Gastrocnemius medialis (tissue), 4 donors: ENCODE measurements at regions not wholly inside any gene's neighbourhood (a gene's known extent, or its start where the extent isn't known, plus 50 kb on each side); places are given as distances from the start of the nearest gene placed in this dataset.

Experiments used
- ATAC-seq, 2 donors: fragments of 150-250 bp; one replicate each; pipeline ENCODE4 v1.9.1; 2016
- DNase-seq, 2 donors: peaks; one replicate each; pipeline ENCODE4 v3.0.0-alpha.2; 2019
- H3K27ac ChIP-seq, 4 donors: fragments of 200-600 bp; sonication (generic); 1 replicate in 1 of 4; 2 replicates in 3 of 4; pipeline ENCODE4 v1.5.1; 2016 to 2018; ENCODE audit warnings: mild to moderate bottlenecking in 2 of 4, moderate library complexity in 1 of 4
- H3K27me3 ChIP-seq, 3 donors: fragments of 200-600 bp; sonication (generic) in 2 of 3; 1 replicate in 1 of 3; 2 replicates in 2 of 3; pipeline versions ENCODE4 v1.5.1 to v1.6.0; 2016 to 2019; ENCODE audit warnings: mild to moderate bottlenecking in 1 of 3, moderate library complexity in 1 of 3
- H3K36me3 ChIP-seq, 2 donors: fragments of 200-600 bp; sonication (generic) in 1 of 2; one replicate each; pipeline ENCODE4 v1.5.1; 2017 to 2018
- H3K4me1 ChIP-seq, 2 donors: fragments of 200-600 bp; sonication (generic) in 1 of 2; one replicate each; pipeline ENCODE4 v1.5.1; 2016 to 2017; ENCODE audit warnings: mild to moderate bottlenecking in 2 of 2
- H3K4me3 ChIP-seq, 4 donors: fragments of 200-600 bp; sonication (generic) in 3 of 4; 1 replicate in 1 of 4; 2 replicates in 3 of 4; pipeline ENCODE4 v1.5.1; 2016 to 2019; ENCODE audit warnings: mild to moderate bottlenecking in 2 of 4
- H3K9me3 ChIP-seq, 3 donors: fragments of 200-600 bp; sonication (generic) in 2 of 3; 1 replicate in 1 of 3; 2 replicates in 2 of 3; pipeline ENCODE4 v1.5.1; 2016 to 2019
- POLR2A ChIP-seq, 2 donors: fragments of 450-650 bp; IDR thresholded peaks; one replicate each; pipeline ENCODE4 v1.6.1; 2017; ENCODE audit warnings: antibody characterized with exemption in 2 of 2, mild to moderate bottlenecking in 2 of 2, moderate library complexity in 2 of 2
- in situ Hi-C, 4 donors: fragments of 200-750 bp; cut with MboI; loops; one replicate each; pipeline versions ENCODE4 v1.15.0 to v1.8.0; 2017; ENCODE audit warnings: low sequenced_read_pairs in 4 of 4
- intact Hi-C: fragments of 100-400 bp; cut with DNase I; formaldehyde crosslinking; loops from one replicate; pipeline ENCODE4 v1.15.1; 2023; ENCODE audit warnings: low total_unique reads
- TF ChIP-seq, protein P1 (sequence below), 5 experiments: fragments of 450-650 bp in 3 of 5; fragments of 200-600 bp in 2 of 5; sonication (generic) in 2 of 5; IDR thresholded peaks in 4 of 5; conservative IDR thresholded peaks in 1 of 5; 1 replicate in 4 of 5; 2 replicates in 1 of 5; pipeline ENCODE4 v1.5.1; 2016 to 2019; ENCODE audit warnings: antibody characterized with exemption in 5 of 5, mild to moderate bottlenecking in 3 of 5, moderate library complexity in 3 of 5

DNA sequence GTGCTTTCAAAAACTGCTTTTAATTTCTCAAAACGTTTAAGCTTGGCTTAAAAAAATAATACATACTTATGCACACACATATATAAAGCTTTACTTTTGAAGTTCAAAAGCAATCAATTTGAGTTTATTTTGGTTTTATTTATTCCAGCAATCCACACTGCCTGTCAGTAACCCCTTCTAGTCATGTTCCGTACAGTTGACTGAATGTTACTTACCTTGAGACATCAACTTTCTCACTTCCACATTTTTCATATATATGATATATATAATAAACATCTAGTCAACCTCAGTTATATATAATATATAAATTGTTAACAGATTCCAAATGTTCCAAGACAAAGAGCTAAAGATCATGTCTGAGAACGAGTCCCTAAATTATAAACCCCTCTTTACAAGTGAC, 1137.3 kb upstream of the ZEB2 start:
- TF ChIP-seq, protein P1, sequence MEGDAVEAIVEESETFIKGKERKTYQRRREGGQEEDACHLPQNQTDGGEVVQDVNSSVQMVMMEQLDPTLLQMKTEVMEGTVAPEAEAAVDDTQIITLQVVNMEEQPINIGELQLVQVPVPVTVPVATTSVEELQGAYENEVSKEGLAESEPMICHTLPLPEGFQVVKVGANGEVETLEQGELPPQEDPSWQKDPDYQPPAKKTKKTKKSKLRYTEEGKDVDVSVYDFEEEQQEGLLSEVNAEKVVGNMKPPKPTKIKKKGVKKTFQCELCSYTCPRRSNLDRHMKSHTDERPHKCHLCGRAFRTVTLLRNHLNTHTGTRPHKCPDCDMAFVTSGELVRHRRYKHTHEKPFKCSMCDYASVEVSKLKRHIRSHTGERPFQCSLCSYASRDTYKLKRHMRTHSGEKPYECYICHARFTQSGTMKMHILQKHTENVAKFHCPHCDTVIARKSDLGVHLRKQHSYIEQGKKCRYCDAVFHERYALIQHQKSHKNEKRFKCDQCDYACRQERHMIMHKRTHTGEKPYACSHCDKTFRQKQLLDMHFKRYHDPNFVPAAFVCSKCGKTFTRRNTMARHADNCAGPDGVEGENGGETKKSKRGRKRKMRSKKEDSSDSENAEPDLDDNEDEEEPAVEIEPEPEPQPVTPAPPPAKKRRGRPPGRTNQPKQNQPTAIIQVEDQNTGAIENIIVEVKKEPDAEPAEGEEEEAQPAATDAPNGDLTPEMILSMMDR (IDR thresholded peaks at IDR 0.05 in 4 of 5, conservative IDR thresholded peaks at IDR 0.05 in 1 of 5), result no peak
- TF ChIP-seq POLR2A (IDR thresholded peaks at IDR 0.05), result no peak
- Histone ChIP-seq H3K36me3 (no peaks in the 10 kb centered on the region), H3K4me1 (no peaks in the 10 kb centered on the region), H3K9me3 (no peaks in the 10 kb centered on the region), H3K27ac (no peak overlapping the region), H3K27me3 (no peaks in the 10 kb centered on the region), H3K4me3 (no peak overlapping the region)
- in situ Hi-C loops, result no loop called here
- intact Hi-C loops, result no loop called here
- ATAC-seq (no peak), DNase-seq (no peak)

DNA sequence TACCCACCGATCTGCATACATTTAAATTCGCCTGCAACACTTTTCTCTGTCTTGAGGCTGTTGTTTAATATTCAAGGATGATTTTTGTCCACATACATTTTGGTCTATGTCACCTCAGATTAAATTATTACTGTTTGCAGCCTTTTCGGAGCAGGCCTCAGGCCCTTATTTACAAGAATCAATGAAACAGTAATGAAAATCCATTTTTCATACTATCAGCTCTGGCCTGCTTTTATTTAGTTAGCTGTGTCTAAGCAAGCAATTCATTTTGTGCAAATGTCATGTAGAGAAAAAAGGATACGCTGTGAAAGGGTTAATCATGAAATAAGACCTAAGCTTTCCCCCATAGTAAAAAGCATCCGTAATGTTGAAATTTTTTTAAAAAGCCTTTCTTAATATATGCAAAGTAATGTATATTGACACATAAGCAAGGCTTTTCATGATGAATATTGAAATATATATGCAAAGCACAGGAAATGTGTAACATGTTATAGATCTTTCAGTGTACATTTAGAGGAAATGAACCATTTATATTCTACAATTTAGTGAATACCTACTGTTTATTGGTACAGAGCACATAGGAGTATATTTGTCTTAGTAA, 1135.3 kb upstream of the ZEB2 start:
- DNase-seq, result no peak
- in situ Hi-C loops, result no loop called here
- intact Hi-C loops, result no loop called here
- Histone ChIP-seq H3K27ac (no peak overlapping the region), H3K36me3 (no peaks in the 10 kb centered on the region), H3K27me3 (no peaks in the 10 kb centered on the region), H3K4me3 (no peak overlapping the region), H3K9me3 (no peaks in the 10 kb centered on the region), H3K4me1 (no peaks in the 10 kb centered on the region)
- no peak for ATAC-seq
- TF ChIP-seq POLR2A (IDR thresholded peaks at IDR 0.05), result no peak
- TF ChIP-seq, protein P1 (IDR thresholded peaks at IDR 0.05 in 4 of 5, conservative IDR thresholded peaks at IDR 0.05 in 1 of 5), result no peak

DNA sequence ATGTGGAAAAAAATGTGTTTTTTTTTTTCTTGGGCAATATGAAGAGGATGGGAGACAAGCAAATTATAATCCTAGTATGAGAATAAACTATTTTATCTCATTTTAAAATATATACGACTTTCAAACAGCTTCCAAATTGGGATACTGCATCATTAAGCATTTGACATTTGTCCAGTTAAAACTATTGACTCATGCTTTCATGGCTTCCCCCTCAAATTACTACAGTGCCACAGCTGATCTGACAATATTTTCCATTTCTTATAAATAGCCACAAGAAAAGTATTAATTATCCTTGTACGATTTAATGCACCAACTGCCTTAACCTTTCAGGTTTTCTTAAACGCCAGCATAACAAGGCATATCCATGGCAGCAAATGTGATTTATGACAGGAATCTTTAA, 1134.8 kb upstream of the ZEB2 start:
- in situ Hi-C loops, result no loop called here
- Histone ChIP-seq H3K4me3 (no peak overlapping the region), H3K27ac (no peak overlapping the region), H3K27me3 (no peaks in the 10 kb centered on the region), H3K9me3 (no peaks in the 10 kb centered on the region), H3K36me3 (no peaks in the 10 kb centered on the region), H3K4me1 (no peaks in the 10 kb centered on the region)
- DNase-seq (no peak), ATAC-seq (no peak)
- intact Hi-C loops, result no loop called here
- TF ChIP-seq, protein P1 (IDR thresholded peaks at IDR 0.05 in 4 of 5, conservative IDR thresholded peaks at IDR 0.05 in 1 of 5), result no peak
- no peak for TF ChIP-seq POLR2A (IDR thresholded peaks at IDR 0.05)

DNA sequence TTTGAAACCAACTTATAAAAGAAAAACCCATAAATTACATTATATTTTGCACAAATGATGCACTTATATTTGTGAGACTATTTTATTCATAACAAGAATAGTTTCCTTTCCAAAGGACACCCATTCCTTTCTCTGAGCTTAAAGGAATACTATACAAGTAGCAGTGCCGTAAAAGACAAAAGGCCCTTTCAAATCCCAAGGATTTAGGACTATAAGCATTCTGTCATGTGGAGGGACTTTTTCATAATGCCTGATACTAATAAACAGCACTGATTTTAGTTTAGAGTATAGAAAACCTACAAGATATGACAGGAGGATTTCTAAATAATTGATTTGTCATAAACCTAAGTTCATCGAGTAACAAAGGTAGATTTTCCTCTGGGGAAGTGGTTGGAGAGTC, 1134.2 kb upstream of the ZEB2 start:
- Histone ChIP-seq H3K36me3 (no peaks in the 10 kb centered on the region), H3K27me3 (no peaks in the 10 kb centered on the region), H3K9me3 (no peaks in the 10 kb centered on the region), H3K4me1 (no peaks in the 10 kb centered on the region), H3K27ac (no peak overlapping the region), H3K4me3 (no peak overlapping the region)
- no peak for ATAC-seq
- DNase-seq, result no peak
- in situ Hi-C loops (no loop called here), intact Hi-C loops (no loop called here)
- TF ChIP-seq, protein P1 (IDR thresholded peaks at IDR 0.05 in 4 of 5, conservative IDR thresholded peaks at IDR 0.05 in 1 of 5), result no peak
- TF ChIP-seq POLR2A (IDR thresholded peaks at IDR 0.05), result no peak

DNA sequence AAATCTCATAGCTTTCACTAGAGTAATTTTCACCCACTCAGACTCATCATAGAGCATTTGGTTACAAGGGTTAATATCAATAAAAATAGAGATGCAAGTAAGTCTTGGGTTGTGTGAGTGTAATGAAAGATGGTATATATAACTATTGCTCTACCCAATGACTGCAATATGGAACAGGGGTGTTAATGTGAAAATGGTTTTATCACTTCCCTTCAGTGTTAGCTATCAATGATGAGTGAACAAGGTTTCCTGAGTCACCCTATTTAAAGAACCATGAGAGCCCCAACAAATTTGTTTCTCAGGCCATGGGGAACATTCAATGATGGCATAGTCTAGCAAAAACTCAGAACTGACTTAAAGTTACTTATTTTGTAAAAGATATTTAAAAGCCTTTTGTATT, 1133.6 kb upstream of the ZEB2 start:
- Histone ChIP-seq H3K27ac (no peak overlapping the region), H3K4me1 (no peaks in the 10 kb centered on the region), H3K9me3 (no peaks in the 10 kb centered on the region), H3K4me3 (no peak overlapping the region), H3K27me3 (no peaks in the 10 kb centered on the region), H3K36me3 (no peaks in the 10 kb centered on the region)
- intact Hi-C loops (no loop called here), in situ Hi-C loops (no loop called here)
- DNase-seq (no peak), ATAC-seq (no peak)
- TF ChIP-seq, protein P1 (IDR thresholded peaks at IDR 0.05 in 4 of 5, conservative IDR thresholded peaks at IDR 0.05 in 1 of 5), result no peak
- no peak for TF ChIP-seq POLR2A (IDR thresholded peaks at IDR 0.05)
